HepG2 (cell line): ENCODE measurements at regions not wholly inside any gene's neighbourhood (a gene's known extent, or its start where the extent isn't known, plus 50 kb on each side); places are given as distances from the start of the nearest gene placed in this dataset.

Experiments
- ATAC-seq: fragments of 200-7000 bp; cut with Tn5 transposase; 3 replicates; pipeline ENCODE4 v1.9.1; 2020; ENCODE audit warnings: mild to moderate bottlenecking, moderate library complexity
- BruUV-seq: library from RNA; stranded (reverse); fragments of 400-500 nt; replicated peaks from 2 replicates; lab custom pipeline; 2021; lab: Mats Ljungman, UMichigan
- CTCF ChIA-PET: fragments of 300-600 bp; formaldehyde crosslinking; extraction: SDS; loops from one replicate; lab custom pipeline; 2021; ENCODE audit warnings: low total read pairs, inconsistent platforms, low intra/inter-chr PET ratio; lab: Yijun Ruan, JAX
- POLR2A ChIA-PET: fragments of 350-600 bp; sonication (Branson Sonifier 250); formaldehyde crosslinking; loops from one replicate; lab custom pipeline; 2020; ENCODE audit warnings: antibody characterized with exemption, inconsistent platforms; lab: Yijun Ruan, JAX
- DNase-seq: peaks from one replicate; pipeline ENCODE4 v3.0.0-alpha.2; 2015; ENCODE audit warnings: low spot score
- FAIRE-seq: peaks from 3 replicates; lab custom pipeline; 2011; peaks lifted over from hg19 to GRCh38; lab: Jason Lieb, UNC
- H2AFZ ChIP-seq: one replicate; pipeline ENCODE4 v1.6.1; 2011; ENCODE audit warnings: low read length, inconsistent platforms
- H3K27ac ChIP-seq: fragments of 300-600 bp; 3 replicates; pipeline ENCODE4 v1.8.0; 2011; ENCODE audit warnings: mixed run types, mild to moderate bottlenecking, mixed read lengths, low read length, inconsistent platforms; ENCODE audit not compliant: insufficient read depth; ENCODE audit errors: extremely low read length
- H3K27me3 ChIP-seq, 2 experiments: fragments of 200-600 bp in 1 of 2; 2 replicates in 1 of 2; 3 replicates in 1 of 2; pipeline versions ENCODE4 v1.6.0 to v1.8.0; 2011; ENCODE audit warnings: low read length in 2 of 2, mild to moderate bottlenecking in 2 of 2, moderate library complexity in 2 of 2, inconsistent platforms in 1 of 2; ENCODE audit not compliant: insufficient read depth in 2 of 2, control insufficient read depth in 1 of 2
- H3K36me3 ChIP-seq, 2 experiments: fragments of 200-600 bp in 1 of 2; replicated peaks in 1 of 2; 2 replicates in 1 of 2; 3 replicates in 1 of 2; pipeline versions ENCODE4 v1.5.1 to v1.8.0; 2011; ENCODE audit warnings: low read length in 2 of 2, inconsistent platforms in 1 of 2; ENCODE audit not compliant: insufficient read depth in 2 of 2, control insufficient read depth in 1 of 2
- H3K4me1 ChIP-seq: 2 replicates; pipeline ENCODE4 v1.5.1; 2012; ENCODE audit warnings: low read length, inconsistent platforms; ENCODE audit not compliant: insufficient read depth
- H3K4me2 ChIP-seq: 2 replicates; pipeline ENCODE4 v1.6.0; 2011; ENCODE audit warnings: low read depth, low read length, inconsistent platforms
- H3K4me3 ChIP-seq, 3 experiments: fragments of 200-600 bp in 1 of 3; sonication (generic), shearing (Covaris generic) in 1 of 3; replicated peaks in 1 of 3; 2 replicates each; pipeline ENCODE4 v1.5.1; 2011 to 2016; ENCODE audit warnings: low read length in 3 of 3, inconsistent platforms in 2 of 3, low read depth in 2 of 3, mild to moderate bottlenecking in 2 of 3, control low read depth in 1 of 3, mixed read lengths in 1 of 3; ENCODE audit not compliant: insufficient read depth in 1 of 3
- H3K79me2 ChIP-seq: one replicate; pipeline ENCODE4 v1.6.1; 2011; ENCODE audit warnings: low read length, inconsistent platforms; ENCODE audit not compliant: insufficient read depth
- H3K9ac ChIP-seq: 2 replicates; pipeline ENCODE4 v1.6.0; 2011; ENCODE audit warnings: mild to moderate bottlenecking, low read depth, low read length, inconsistent platforms; ENCODE audit not compliant: insufficient read depth
- H3K9me3 ChIP-seq: 2 replicates; pipeline ENCODE4 v1.5.1; 2012; ENCODE audit warnings: mild to moderate bottlenecking, low read length
- H4K20me1 ChIP-seq: 2 replicates; pipeline ENCODE4 v1.6.0; 2011; ENCODE audit warnings: inconsistent platforms, mild to moderate bottlenecking, low read length, moderate library complexity; ENCODE audit not compliant: insufficient read depth
- DBP ChIP-seq: sonication (generic); formaldehyde crosslinking; IDR thresholded peaks from 2 replicates; pipeline ENCODE4 v1.4.0; 2020; ENCODE audit warnings: missing genetic modification reagents; ENCODE audit errors: not compliant biosample characterization
- KAT8 ChIP-seq: IDR thresholded peaks from 2 replicates; pipeline ENCODE4 v1.6.1; 2016; ENCODE audit warnings: missing genetic modification reagents, missing compliant biosample characterization
- KDM4B ChIP-seq: sonication (generic); formaldehyde crosslinking; IDR thresholded peaks from 2 replicates; pipeline ENCODE4 v1.4.0; 2020; ENCODE audit warnings: missing genetic modification reagents
- RBFOX2 ChIP-seq: fragments of 200-400 bp; formaldehyde crosslinking; IDR thresholded peaks from 2 replicates; pipeline ENCODE4 v1.6.1; 2017; ENCODE audit warnings: low read depth, mild to moderate bottlenecking, low read length
- SCMH1 ChIP-seq: sonication (generic); formaldehyde crosslinking; IDR thresholded peaks from 2 replicates; pipeline ENCODE4 v1.9.0; 2021; ENCODE audit warnings: missing genetic modification reagents, mild to moderate bottlenecking, borderline replicate concordance
- SRF ChIP-seq: IDR thresholded peaks from 2 replicates; pipeline ENCODE4 v1.6.1; 2011; ENCODE audit warnings: mild to moderate bottlenecking, low read depth, low read length, moderate library complexity
- TFDP1 ChIP-seq: IDR thresholded peaks from 2 replicates; pipeline ENCODE4 v1.6.1; 2016; ENCODE audit warnings: missing compliant biosample characterization, missing genetic modification reagents, borderline replicate concordance
- ZBTB38 ChIP-seq: sonication (generic); formaldehyde crosslinking; IDR thresholded peaks from 2 replicates; pipeline ENCODE4 v1.5.1; 2020; ENCODE audit warnings: mild to moderate bottlenecking, missing genetic modification reagents
- ZFX ChIP-seq: sonication (generic); formaldehyde crosslinking; IDR thresholded peaks from 2 replicates; pipeline ENCODE4 v1.4.0; 2020; ENCODE audit warnings: mild to moderate bottlenecking, low read depth, missing genetic modification reagents, moderate library complexity
- ZMYM3 ChIP-seq: sonication (generic); formaldehyde crosslinking; IDR thresholded peaks from 2 replicates; pipeline ENCODE4 v1.5.1; 2020; ENCODE audit warnings: mild to moderate bottlenecking, missing genetic modification reagents
- ZNF503 ChIP-seq: sonication (generic); formaldehyde crosslinking; IDR thresholded peaks from 2 replicates; pipeline ENCODE4 v1.4.0; 2020; ENCODE audit warnings: missing genetic modification reagents
- ZNF572 ChIP-seq: sonication (generic); formaldehyde crosslinking; IDR thresholded peaks from 2 replicates; pipeline ENCODE4 v1.5.1; 2020; ENCODE audit warnings: mild to moderate bottlenecking, missing genetic modification reagents
- WGBS: methylation state at CpG from one replicate; pipeline ENCODE4 v1.1.6; 2017; ENCODE audit warnings: low lambda C conversion rate; 5-methylcytosine and 5-hydroxymethylcytosine counted together
- in situ Hi-C: cut with HindIII; loops from 2 replicates; pipeline ENCODE4 v1.10.0; 2017; ENCODE audit warnings: low pct_unique_long_range_greater_than_20kb; ENCODE audit not compliant: extremely low pct_ligation_motif_present
- intact Hi-C: fragments of 100-400 bp; cut with micrococcal nuclease; formaldehyde crosslinking; loops from one replicate; pipeline ENCODE4 v1.10.0; 2022; ENCODE audit not compliant: unreplicated experiment
- TF ChIP-seq, protein P1 (sequence below): sonication (generic); formaldehyde crosslinking; IDR thresholded peaks from 2 replicates; pipeline ENCODE4 v1.4.0; 2020; ENCODE audit warnings: missing genetic modification reagents, low read depth, mild to moderate bottlenecking, borderline replicate concordance

DNA sequence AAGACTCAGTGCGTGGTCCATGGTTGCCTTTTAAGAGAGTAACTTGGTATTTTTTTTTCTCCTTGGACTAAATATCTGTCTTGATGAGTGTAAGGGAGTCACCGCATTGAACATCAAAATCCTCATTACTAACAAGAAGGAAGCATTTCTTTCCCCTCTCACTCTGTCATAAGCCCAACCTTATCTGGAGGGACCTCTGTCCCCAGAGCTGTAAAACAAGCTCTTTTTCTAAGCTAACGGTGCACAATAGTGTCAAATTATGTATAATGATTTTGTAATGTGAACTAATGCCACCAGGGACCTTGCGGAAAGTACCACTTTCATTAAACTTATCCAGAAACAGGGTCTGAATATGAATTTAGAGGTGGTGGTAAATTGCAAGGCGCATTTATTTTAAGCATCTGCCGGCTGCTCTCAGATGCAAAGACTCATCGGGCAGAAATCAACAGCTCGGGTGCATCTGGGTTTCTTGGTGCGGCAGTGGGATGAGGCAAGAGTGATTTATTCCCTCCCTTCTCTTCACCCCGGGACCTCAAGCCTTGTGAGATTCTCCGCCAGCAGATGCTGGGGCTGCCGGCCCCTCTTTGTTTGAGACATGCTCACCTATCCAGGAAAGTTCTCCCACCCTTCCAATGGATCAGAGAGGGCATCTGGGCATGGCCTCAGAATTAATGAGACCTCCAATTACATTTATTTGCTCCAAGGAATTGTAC, 95.2 kb upstream of the IRX3 start (continued):
- TF ChIP-seq, protein P1, sequence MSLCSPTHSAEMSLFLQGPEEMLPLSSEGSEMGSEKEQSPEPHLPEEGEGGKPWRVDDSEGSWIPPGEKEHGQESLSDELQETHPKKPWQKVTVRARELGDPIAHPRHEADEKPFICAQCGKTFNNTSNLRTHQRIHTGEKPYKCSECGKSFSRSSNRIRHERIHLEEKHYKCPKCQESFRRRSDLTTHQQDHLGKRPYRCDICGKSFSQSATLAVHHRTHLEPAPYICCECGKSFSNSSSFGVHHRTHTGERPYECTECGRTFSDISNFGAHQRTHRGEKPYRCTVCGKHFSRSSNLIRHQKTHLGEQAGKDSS (CRISPR knock-in tag) = no peak
- TF ChIP-seq KAT8 (no peak), ZFX (CRISPR knock-in tag) (no peak), ZNF572 (CRISPR knock-in tag) (no peak), RBFOX2 (no peak)

- Histone ChIP-seq H3K9me3 (no peaks in the 10 kb centered on the region), H3K27me3 (peaks cover 0 to 33% of the 10 kb centered on the region in 2 experiments; a peak in 4 of 5 replicates), H3K27ac (no peak overlapping the region), H3K79me2 (no peaks in the 10 kb centered on the region), H3K4me2 (no peak overlapping the region), H3K36me3 (no peaks in the 10 kb centered on the region), H3K9ac (no peak overlapping the region), H3K4me1 (no peaks in the 10 kb centered on the region), H2AFZ (no peak overlapping the region), H4K20me1 (no peaks in the 10 kb centered on the region), H3K4me3 (no peak overlapping the region)
- FAIRE-seq (no peak), ATAC-seq (no peak), DNase-seq (no peak)
- POLR2A ChIA-PET = no interaction called here
- TF ChIP-seq SCMH1 (CRISPR knock-in tag) (no peak), DBP (CRISPR knock-in tag) (no peak), ZBTB38 (CRISPR knock-in tag) (no peak), KDM4B (CRISPR knock-in tag) (no peak), ZNF503 (CRISPR knock-in tag) (no peak), ZMYM3 (CRISPR knock-in tag) (no peak), SRF (no peak), TFDP1 (CRISPR knock-in tag) (no peak)
- intact Hi-C loops (no loop called here), in situ Hi-C loops (no loop called here)
- no TSS peak for BruUV-seq
- CTCF ChIA-PET = no interaction called here
- WGBS = 32% methylated on average over 7 of the region's 8 CpGs
These were observed 88.5 kb upstream of the IRX3 start for GRCh38 chr16:54375071-54375470.
